ENCODE measurements at regions not wholly inside any gene's neighbourhood (a gene's known extent, or its start where the extent isn't known, plus 50 kb on each side); places are given as distances from the start of the nearest gene placed in this dataset.
"Not testable (repeated sequence)": the region's sequence is repeated elsewhere in the genome, so short reads cannot be mapped to it uniquely, and the experiment has no call there.

- not testable (repeated sequence) for DNase-seq (ENCODE audit: low spot score)
Observed at GRCh38 chr5:102154791-102155605, 141.1 kb downstream of the SLCO4C1 start.

- DNase-seq (ENCODE audit: low spot score) = no peak
Observed at GRCh38 chr5:102154291-102154690, 141.8 kb downstream of the SLCO4C1 start.

- no peak for DNase-seq (ENCODE audit: low spot score)
Observed at GRCh38 chr5:102153003-102153759, 142.9 kb downstream of the SLCO4C1 start.

- DNase-seq (ENCODE audit: low spot score) = no peak
Observed at GRCh38 chr5:102139029-102139428, 157.1 kb downstream of the SLCO4C1 start.

- no peak for DNase-seq (ENCODE audit: low spot score)
Observed at GRCh38 chr5:102138243-102138653, 157.8 kb downstream of the SLCO4C1 start.

GRCh38 chr5:102130890-102131289 lies 165.2 kb downstream of the SLCO4C1 start:
- no peak for DNase-seq (ENCODE audit: low spot score)

GRCh38 chr5:102130386-102130785 lies 165.7 kb downstream of the SLCO4C1 start:
- no peak for DNase-seq (ENCODE audit: low spot score)

GRCh38 chr5:102119252-102119651 lies 176.8 kb downstream of the SLCO4C1 start:
- no peak for DNase-seq (ENCODE audit: low spot score)

GRCh38 chr5:102115736-102116135 lies 180.3 kb downstream of the SLCO4C1 start:
- DNase-seq (ENCODE audit: low spot score) = no peak

- DNase-seq (ENCODE audit: low spot score) = no peak
Observed at GRCh38 chr5:102114525-102115069, 181.5 kb downstream of the SLCO4C1 start.

- no peak for DNase-seq (ENCODE audit: low spot score)
Observed at GRCh38 chr5:102107865-102108264, 188.2 kb downstream of the SLCO4C1 start.

GRCh38 chr5:102106599-102106998 lies 189.5 kb downstream of the SLCO4C1 start:
- DNase-seq (ENCODE audit: low spot score) = no peak

- no peak for DNase-seq (ENCODE audit: low spot score)
Observed at GRCh38 chr5:102099766-102100331, 196.2 kb downstream of the SLCO4C1 start.

GRCh38 chr5:102099083-102099482 lies 197.0 kb downstream of the SLCO4C1 start:
- not testable (repeated sequence) for DNase-seq (ENCODE audit: low spot score)

GRCh38 chr5:102098606-102099005 lies 197.5 kb downstream of the SLCO4C1 start:
- DNase-seq (ENCODE audit: low spot score) = not testable (repeated sequence)

- DNase-seq (ENCODE audit: low spot score) = no peak
Observed at GRCh38 chr5:102090770-102091169, 205.3 kb downstream of the SLCO4C1 start.

GRCh38 chr5:102089883-102090282 lies 206.2 kb downstream of the SLCO4C1 start:
- DNase-seq (ENCODE audit: low spot score) = no peak

- DNase-seq (ENCODE audit: low spot score) = no peak
Observed at GRCh38 chr5:102087906-102088305, 208.2 kb downstream of the SLCO4C1 start.

GRCh38 chr5:102080288-102080687 lies 215.8 kb downstream of the SLCO4C1 start:
- no peak for DNase-seq (ENCODE audit: low spot score)

- no peak for DNase-seq (ENCODE audit: low spot score)
Observed at GRCh38 chr5:102077920-102078319, 218.2 kb downstream of the SLCO4C1 start.

- no peak for DNase-seq (ENCODE audit: low spot score)
Observed at GRCh38 chr5:102069974-102070373, 226.1 kb downstream of the SLCO4C1 start.

- no peak for DNase-seq (ENCODE audit: low spot score)
Observed at GRCh38 chr5:102068870-102069269, 227.2 kb downstream of the SLCO4C1 start.

GRCh38 chr5:102049517-102049916 lies 246.6 kb downstream of the SLCO4C1 start:
- DNase-seq (ENCODE audit: low spot score) = no peak
